Mucosa of gallbladder (tissue), 1 donor: ENCODE measurements at regions not wholly inside any gene's neighbourhood (a gene's known extent, or its start where the extent isn't known, plus 50 kb on each side); places are given as distances from the start of the nearest gene placed in this dataset.

ENCODE experiments used
- DNase-seq: peaks from one replicate; pipeline ENCODE4 v3.0.0-alpha.2; 2020; ENCODE audit warnings: low spot score
- donor health status: DM: no; HTN: no; CAD: no.

- no peak for DNase-seq
Observed at GRCh38 chr5:32504329-32504988, 59.9 kb upstream of the ZFR start.

GRCh38 chr5:32503261-32503660 lies 58.7 kb upstream of the ZFR start:
- DNase-seq, result no peak

GRCh38 chr5:32501071-32502002 lies 56.8 kb upstream of the ZFR start:
- DNase-seq, result no peak

GRCh38 chr5:32500181-32500580 lies 55.6 kb upstream of the ZFR start:
- no peak for DNase-seq

GRCh38 chr5:32499261-32499660 lies 54.7 kb upstream of the ZFR start:
- DNase-seq, result no peak

- DNase-seq, result no peak
Observed at GRCh38 chr5:32498484-32498883, 53.9 kb upstream of the ZFR start.

GRCh38 chr5:32496104-32496503 lies 51.6 kb upstream of the ZFR start:
- DNase-seq, result no peak

- no peak for DNase-seq
Observed at GRCh38 chr5:32494827-32495226, 50.3 kb upstream of the ZFR start.
